G401 (cell line): ENCODE measurements at regions not wholly inside any gene's neighbourhood (a gene's known extent, or its start where the extent isn't known, plus 50 kb on each side); places are given as distances from the start of the nearest gene placed in this dataset.
"Not testable (repeated sequence)": the region's sequence is repeated elsewhere in the genome, so short reads cannot be mapped to it uniquely, and the experiment has no call there.

Experiments used
- DNase-seq: peaks from one replicate; pipeline ENCODE4 v3.0.0-alpha.2; 2015; ENCODE audit warnings: low spot score
- in situ Hi-C: cut with HindIII; loops from 2 replicates; pipeline ENCODE4 v1.10.0; 2016; ENCODE audit warnings: low sequenced_read_pairs, mixed read lengths

- DNase-seq: no peak
- in situ Hi-C loops: no loop called here
Measured at GRCh38 chr12:94864987-94865386, 138.5 kb downstream of the NDUFA12 start.

GRCh38 chr12:94863321-94864035 lies 140.0 kb downstream of the NDUFA12 start:
- in situ Hi-C loops: no loop called here
- no peak for DNase-seq

GRCh38 chr12:94862421-94862820 lies 141.1 kb downstream of the NDUFA12 start:
- DNase-seq: no peak
- in situ Hi-C loops: no loop called here

GRCh38 chr12:94856324-94856723 lies 147.2 kb downstream of the NDUFA12 start:
- in situ Hi-C loops: no loop called here
- no peak for DNase-seq

GRCh38 chr12:94855853-94856252 lies 147.6 kb downstream of the NDUFA12 start:
- in situ Hi-C loops: no loop called here
- DNase-seq: no peak

- in situ Hi-C loops: no loop called here
- no peak for DNase-seq
Measured at GRCh38 chr12:94851396-94852028, 152.0 kb downstream of the NDUFA12 start.

- in situ Hi-C loops: no loop called here
- DNase-seq: no peak
Measured at GRCh38 chr12:94849411-94849976, 154.0 kb downstream of the NDUFA12 start.

GRCh38 chr12:94848966-94849365 lies 154.5 kb downstream of the NDUFA12 start:
- no peak for DNase-seq
- in situ Hi-C loops: no loop called here

GRCh38 chr12:94845110-94845509 lies 158.4 kb downstream of the NDUFA12 start:
- in situ Hi-C loops: no loop called here

GRCh38 chr12:94844452-94844851 lies 159.0 kb downstream of the NDUFA12 start:
- in situ Hi-C loops: no loop called here
- no peak for DNase-seq

More at GRCh38 chr12:94845110-94845509, 158.4 kb downstream of the NDUFA12 start:
- DNase-seq: no peak

GRCh38 chr12:94841904-94842610 lies 161.4 kb downstream of the NDUFA12 start:
- no peak for DNase-seq
- in situ Hi-C loops: no loop called here

GRCh38 chr12:94841177-94841576 lies 162.3 kb downstream of the NDUFA12 start:
- in situ Hi-C loops: no loop called here
- no peak for DNase-seq

GRCh38 chr12:94839347-94839746 lies 164.2 kb downstream of the NDUFA12 start:
- in situ Hi-C loops: no loop called here
- DNase-seq: no peak

GRCh38 chr12:94836952-94837670 lies 166.4 kb downstream of the NDUFA12 start:
- in situ Hi-C loops, DNase-seq: not testable (repeated sequence)

- no peak for DNase-seq
- in situ Hi-C loops: no loop called here
Measured at GRCh38 chr12:94834036-94834625, 169.4 kb downstream of the NDUFA12 start.

GRCh38 chr12:94832780-94833681 lies 170.5 kb downstream of the NDUFA12 start:
- in situ Hi-C loops: no loop called here
- no peak for DNase-seq

GRCh38 chr12:94832105-94832504 lies 171.4 kb downstream of the NDUFA12 start:
- in situ Hi-C loops: no loop called here
- no peak for DNase-seq

- in situ Hi-C loops: no loop called here
- DNase-seq: no peak
Measured at GRCh38 chr12:94831081-94831751, 172.3 kb downstream of the NDUFA12 start.
